Keratinocyte (primary cell): ENCODE measurements at regions not wholly inside any gene's neighbourhood (a gene's known extent, or its start where the extent isn't known, plus 50 kb on each side); places are given as distances from the start of the nearest gene placed in this dataset.

Experiments
- EZH2 ChIP-seq: IDR thresholded peaks from one replicate; pipeline ENCODE4 v1.6.1; 2012; ENCODE audit warnings: inconsistent platforms, mild to moderate bottlenecking, low read length, moderate library complexity
- TF ChIP-seq, protein P1 (sequence below), 3 experiments: IDR thresholded peaks in 1 of 3; conservative IDR thresholded peaks in 1 of 3; optimal IDR thresholded peaks in 1 of 3; 2 replicates in 2 of 3; 3 replicates in 1 of 3; pipeline versions ENCODE3 to v1.5.1; 2011; ENCODE audit warnings: low read length in 3 of 3, mild to moderate bottlenecking in 3 of 3, moderate library complexity in 2 of 3, control low read depth in 1 of 3, inconsistent platforms in 1 of 3; ENCODE audit not compliant: insufficient read depth in 2 of 3; ENCODE audit errors: extremely low read depth in 1 of 3

DNA sequence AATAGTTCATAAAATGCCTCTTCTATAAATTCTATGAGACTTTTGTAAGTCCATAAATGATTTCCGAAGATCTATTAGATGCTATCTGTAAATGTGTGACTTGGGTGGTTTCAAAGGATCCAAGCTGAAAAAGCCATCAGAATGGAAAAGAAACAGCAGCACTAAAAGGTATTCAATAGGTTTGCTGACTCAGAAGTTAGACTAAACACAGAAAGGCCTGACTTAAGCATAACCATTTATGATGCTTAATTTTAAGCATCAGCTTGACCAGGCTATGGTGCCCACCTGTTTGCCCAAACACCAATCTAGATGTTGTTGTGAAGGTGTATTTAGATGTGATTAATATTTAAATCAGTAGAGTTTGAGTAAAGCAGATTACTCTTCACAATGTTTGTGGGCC lies 513.5 kb downstream of the TFAP2A start:
- TF ChIP-seq, protein P1, sequence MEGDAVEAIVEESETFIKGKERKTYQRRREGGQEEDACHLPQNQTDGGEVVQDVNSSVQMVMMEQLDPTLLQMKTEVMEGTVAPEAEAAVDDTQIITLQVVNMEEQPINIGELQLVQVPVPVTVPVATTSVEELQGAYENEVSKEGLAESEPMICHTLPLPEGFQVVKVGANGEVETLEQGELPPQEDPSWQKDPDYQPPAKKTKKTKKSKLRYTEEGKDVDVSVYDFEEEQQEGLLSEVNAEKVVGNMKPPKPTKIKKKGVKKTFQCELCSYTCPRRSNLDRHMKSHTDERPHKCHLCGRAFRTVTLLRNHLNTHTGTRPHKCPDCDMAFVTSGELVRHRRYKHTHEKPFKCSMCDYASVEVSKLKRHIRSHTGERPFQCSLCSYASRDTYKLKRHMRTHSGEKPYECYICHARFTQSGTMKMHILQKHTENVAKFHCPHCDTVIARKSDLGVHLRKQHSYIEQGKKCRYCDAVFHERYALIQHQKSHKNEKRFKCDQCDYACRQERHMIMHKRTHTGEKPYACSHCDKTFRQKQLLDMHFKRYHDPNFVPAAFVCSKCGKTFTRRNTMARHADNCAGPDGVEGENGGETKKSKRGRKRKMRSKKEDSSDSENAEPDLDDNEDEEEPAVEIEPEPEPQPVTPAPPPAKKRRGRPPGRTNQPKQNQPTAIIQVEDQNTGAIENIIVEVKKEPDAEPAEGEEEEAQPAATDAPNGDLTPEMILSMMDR (optimal IDR thresholded peaks at IDR 0.05 in 1 of 3, IDR thresholded peaks at IDR 0.05 in 1 of 3, conservative IDR thresholded peaks at IDR 0.05 in 1 of 3; ENCODE audit: extremely low read depth in 1 of 3, insufficient read depth in 2 of 3, low read length in 3 of 3) = no peak
- TF ChIP-seq EZH2 = no peak
